ENCODE measurements at regions not wholly inside any gene's neighbourhood (a gene's known extent, or its start where the extent isn't known, plus 50 kb on each side); places are given as distances from the start of the nearest gene placed in this dataset.

DNA sequence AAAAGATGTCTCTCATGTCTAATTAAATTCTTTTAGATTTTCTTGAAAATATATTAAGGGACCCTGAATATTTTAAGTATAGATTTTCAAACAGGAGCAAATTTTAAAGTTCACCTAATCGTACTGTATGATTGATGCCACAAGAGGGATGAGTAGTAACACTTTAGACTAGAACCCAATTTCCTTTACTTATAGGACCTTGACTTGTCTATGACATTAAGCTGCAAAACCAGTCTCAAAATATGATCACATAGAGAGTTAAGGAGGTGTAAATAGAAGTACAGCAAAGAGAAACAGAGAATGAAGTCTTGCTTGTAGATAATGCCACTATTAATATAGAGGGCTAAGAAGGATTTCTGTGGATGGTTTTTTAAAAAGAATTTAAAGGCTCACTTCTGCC is 312.9 kb upstream of the PRR16 start:
- Histone ChIP-seq H3K9ac (no peak overlapping the region), H3K4me1 (ENCODE audit: control insufficient read depth in 1 of 2, insufficient read depth in 2 of 2, low read depth in 1 of 2, low read length in 1 of 2) (peaks cover 3 to 5% of the 10 kb centered on the region in 2 experiments; a peak in 3 of 4 replicates), H4K20me1 (ENCODE audit: insufficient read depth) (no peaks in the 10 kb centered on the region), H3K4me3 (ENCODE audit: low read depth in 2 of 2, low read length in 1 of 2) (no peak overlapping the region), H3K36me3 (replicated peaks in 1 of 2; ENCODE audit: control insufficient read depth in 1 of 2, insufficient read depth in 2 of 2, low read length in 1 of 2) (no peaks in the 10 kb centered on the region), H3K9me2 (no peaks in the 10 kb centered on the region), H3K27ac (ENCODE audit: low read depth in 2 of 2, low read length in 1 of 2) (peak overlapping the region; percentile 85 to 93; a peak in 3 of 4 replicates), H3K4me2 (no peak overlapping the region), H3K9me3 (no peaks in the 10 kb centered on the region), H3K27me3 (ENCODE audit: insufficient read depth) (no peaks in the 10 kb centered on the region), H3K79me2 (ENCODE audit: insufficient read depth) (no peaks in the 10 kb centered on the region), H3F3A (replicated peaks; ENCODE audit: insufficient read depth) (peaks cover 8% of the 10 kb centered on the region), H2AFZ (ENCODE audit: low read depth) (peak overlapping the region; percentile 76; the same call in 1 of the 2 replicates)
- TF ChIP-seq, protein P1, sequence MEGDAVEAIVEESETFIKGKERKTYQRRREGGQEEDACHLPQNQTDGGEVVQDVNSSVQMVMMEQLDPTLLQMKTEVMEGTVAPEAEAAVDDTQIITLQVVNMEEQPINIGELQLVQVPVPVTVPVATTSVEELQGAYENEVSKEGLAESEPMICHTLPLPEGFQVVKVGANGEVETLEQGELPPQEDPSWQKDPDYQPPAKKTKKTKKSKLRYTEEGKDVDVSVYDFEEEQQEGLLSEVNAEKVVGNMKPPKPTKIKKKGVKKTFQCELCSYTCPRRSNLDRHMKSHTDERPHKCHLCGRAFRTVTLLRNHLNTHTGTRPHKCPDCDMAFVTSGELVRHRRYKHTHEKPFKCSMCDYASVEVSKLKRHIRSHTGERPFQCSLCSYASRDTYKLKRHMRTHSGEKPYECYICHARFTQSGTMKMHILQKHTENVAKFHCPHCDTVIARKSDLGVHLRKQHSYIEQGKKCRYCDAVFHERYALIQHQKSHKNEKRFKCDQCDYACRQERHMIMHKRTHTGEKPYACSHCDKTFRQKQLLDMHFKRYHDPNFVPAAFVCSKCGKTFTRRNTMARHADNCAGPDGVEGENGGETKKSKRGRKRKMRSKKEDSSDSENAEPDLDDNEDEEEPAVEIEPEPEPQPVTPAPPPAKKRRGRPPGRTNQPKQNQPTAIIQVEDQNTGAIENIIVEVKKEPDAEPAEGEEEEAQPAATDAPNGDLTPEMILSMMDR (IDR thresholded peaks at IDR 0.05), result peak; percentile 22; the same call in 1 of the 2 replicates
- no peak for TF ChIP-seq EZH2phosphoT487 (IDR thresholded peaks at IDR 0.05; ENCODE audit: borderline replicate concordance, low read depth)
- ChIA-PET CTCF (interaction anchor here (0.6 kb wide), 1 partner anchor 1201 kb away, joined by 3 read pairs; no protein-coding TSS in a partner anchor), POLR2A (no interaction called here)
- 57% methylated on average over 1 of the region's 1 CpG for WGBS (ENCODE audit: low lambda C conversion rate)
- DNase-seq, result no peak

DNA sequence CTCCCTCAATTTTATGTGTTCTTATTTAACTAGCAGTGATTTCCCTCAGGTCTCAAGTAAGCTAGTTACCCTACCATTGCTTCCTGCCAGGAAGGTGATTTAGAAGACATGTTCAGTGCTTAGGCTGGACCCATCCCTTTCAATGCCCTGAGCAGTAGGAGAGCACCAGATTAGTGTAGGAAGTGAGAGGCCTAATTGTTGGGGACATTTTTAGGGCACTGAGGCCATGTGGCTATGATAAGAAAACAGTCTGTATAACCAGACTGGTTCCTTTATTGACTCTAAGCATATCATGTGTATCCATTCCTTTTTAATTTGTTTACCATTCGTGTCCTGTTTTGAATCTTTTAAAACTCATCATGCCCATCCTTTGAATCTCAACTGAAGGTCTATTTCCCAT is 312.3 kb upstream of the PRR16 start:
- 30% methylated on average over 1 of the region's 1 CpG for WGBS (ENCODE audit: low lambda C conversion rate)
- peak; percentile 40 for DNase-seq
- CTCF ChIA-PET, result interaction anchor here (0.6 kb wide), 1 partner anchor 1200 kb away, joined by 3 read pairs; no protein-coding TSS in a partner anchor
- TF ChIP-seq TAF1 (IDR thresholded peaks at IDR 0.05; ENCODE audit: borderline replicate concordance, low read depth, low read length) (no peak), POLR2AphosphoS5 (IDR thresholded peaks at IDR 0.05; ENCODE audit: low read depth, low read length) (peak; percentile 30; the same call in 1 of the 2 replicates), NFIC (IDR thresholded peaks at IDR 0.05; ENCODE audit: borderline replicate concordance) (no peak), NRF1 (IDR thresholded peaks at IDR 0.05; ENCODE audit: low read depth, low read length) (no peak), MEF2A (IDR thresholded peaks at IDR 0.05; ENCODE audit: borderline replicate concordance, low read depth) (no peak), YY1 (IDR thresholded peaks at IDR 0.05; ENCODE audit: low read depth) (no peak), RCOR1 (IDR thresholded peaks at IDR 0.05; ENCODE audit: low read length) (peak; percentile 47; the same call in 1 of the 2 replicates), CHD2 (IDR thresholded peaks at IDR 0.05; ENCODE audit: low read length, partially characterized antibody) (peak; percentile 59), GATA2 (CRISPR knock-in tag; IDR thresholded peaks at IDR 0.05) (peak; percentile 40; the same call in 1 of the 2 replicates), JUND (IDR thresholded peaks at IDR 0.05) (no peak), EP300 (IDR thresholded peaks at IDR 0.05; ENCODE audit: borderline replicate concordance in 1 of 2, low read depth in 1 of 2, low read length in 1 of 2) (peak in 1 of 2 experiments; percentile 99; a peak in 3 of 4 replicates)
- TF ChIP-seq, protein P2, sequence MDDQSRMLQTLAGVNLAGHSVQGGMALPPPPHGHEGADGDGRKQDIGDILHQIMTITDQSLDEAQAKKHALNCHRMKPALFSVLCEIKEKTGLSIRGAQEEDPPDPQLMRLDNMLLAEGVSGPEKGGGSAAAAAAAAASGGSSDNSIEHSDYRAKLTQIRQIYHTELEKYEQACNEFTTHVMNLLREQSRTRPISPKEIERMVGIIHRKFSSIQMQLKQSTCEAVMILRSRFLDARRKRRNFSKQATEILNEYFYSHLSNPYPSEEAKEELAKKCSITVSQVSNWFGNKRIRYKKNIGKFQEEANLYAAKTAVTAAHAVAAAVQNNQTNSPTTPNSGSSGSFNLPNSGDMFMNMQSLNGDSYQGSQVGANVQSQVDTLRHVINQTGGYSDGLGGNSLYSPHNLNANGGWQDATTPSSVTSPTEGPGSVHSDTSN (IDR thresholded peaks at IDR 0.05), result peak; percentile 37; the same call in 1 of the 2 replicates
- TF ChIP-seq, protein P1 (IDR thresholded peaks at IDR 0.05), result no peak
- TF ChIP-seq, protein P3, sequence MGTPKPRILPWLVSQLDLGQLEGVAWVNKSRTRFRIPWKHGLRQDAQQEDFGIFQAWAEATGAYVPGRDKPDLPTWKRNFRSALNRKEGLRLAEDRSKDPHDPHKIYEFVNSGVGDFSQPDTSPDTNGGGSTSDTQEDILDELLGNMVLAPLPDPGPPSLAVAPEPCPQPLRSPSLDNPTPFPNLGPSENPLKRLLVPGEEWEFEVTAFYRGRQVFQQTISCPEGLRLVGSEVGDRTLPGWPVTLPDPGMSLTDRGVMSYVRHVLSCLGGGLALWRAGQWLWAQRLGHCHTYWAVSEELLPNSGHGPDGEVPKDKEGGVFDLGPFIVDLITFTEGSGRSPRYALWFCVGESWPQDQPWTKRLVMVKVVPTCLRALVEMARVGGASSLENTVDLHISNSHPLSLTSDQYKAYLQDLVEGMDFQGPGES (IDR thresholded peaks at IDR 0.05; ENCODE audit: low read depth, low read length), result no peak
- TF ChIP-seq, protein P4, sequence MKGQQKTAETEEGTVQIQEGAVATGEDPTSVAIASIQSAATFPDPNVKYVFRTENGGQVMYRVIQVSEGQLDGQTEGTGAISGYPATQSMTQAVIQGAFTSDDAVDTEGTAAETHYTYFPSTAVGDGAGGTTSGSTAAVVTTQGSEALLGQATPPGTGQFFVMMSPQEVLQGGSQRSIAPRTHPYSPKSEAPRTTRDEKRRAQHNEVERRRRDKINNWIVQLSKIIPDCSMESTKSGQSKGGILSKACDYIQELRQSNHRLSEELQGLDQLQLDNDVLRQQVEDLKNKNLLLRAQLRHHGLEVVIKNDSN (IDR thresholded peaks at IDR 0.05; ENCODE audit: borderline replicate concordance, low read depth), result no peak
- TF ChIP-seq, protein P5, sequence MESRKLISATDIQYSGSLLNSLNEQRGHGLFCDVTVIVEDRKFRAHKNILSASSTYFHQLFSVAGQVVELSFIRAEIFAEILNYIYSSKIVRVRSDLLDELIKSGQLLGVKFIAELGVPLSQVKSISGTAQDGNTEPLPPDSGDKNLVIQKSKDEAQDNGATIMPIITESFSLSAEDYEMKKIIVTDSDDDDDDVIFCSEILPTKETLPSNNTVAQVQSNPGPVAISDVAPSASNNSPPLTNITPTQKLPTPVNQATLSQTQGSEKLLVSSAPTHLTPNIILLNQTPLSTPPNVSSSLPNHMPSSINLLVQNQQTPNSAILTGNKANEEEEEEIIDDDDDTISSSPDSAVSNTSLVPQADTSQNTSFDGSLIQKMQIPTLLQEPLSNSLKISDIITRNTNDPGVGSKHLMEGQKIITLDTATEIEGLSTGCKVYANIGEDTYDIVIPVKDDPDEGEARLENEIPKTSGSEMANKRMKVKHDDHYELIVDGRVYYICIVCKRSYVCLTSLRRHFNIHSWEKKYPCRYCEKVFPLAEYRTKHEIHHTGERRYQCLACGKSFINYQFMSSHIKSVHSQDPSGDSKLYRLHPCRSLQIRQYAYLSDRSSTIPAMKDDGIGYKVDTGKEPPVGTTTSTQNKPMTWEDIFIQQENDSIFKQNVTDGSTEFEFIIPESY (IDR thresholded peaks at IDR 0.05; ENCODE audit: borderline replicate concordance, low read depth), result no peak

More for the DNA sequence above, 312.3 kb upstream of the PRR16 start:
- H3K36me3 ChIP-seq (replicated peaks in 1 of 2; ENCODE audit: control insufficient read depth in 1 of 2, insufficient read depth in 2 of 2, low read length in 1 of 2), result no peaks in the 10 kb centered on the region
- H3K9me2 ChIP-seq, result no peaks in the 10 kb centered on the region
- peak overlapping the region; percentile 44; the same call in 1 of the 2 replicates for H3K9ac ChIP-seq
- H3F3A ChIP-seq (replicated peaks; ENCODE audit: insufficient read depth), result peaks cover 8% of the 10 kb centered on the region
- no peaks in the 10 kb centered on the region for H4K20me1 ChIP-seq (ENCODE audit: insufficient read depth)
- no peaks in the 10 kb centered on the region for H3K79me2 ChIP-seq (ENCODE audit: insufficient read depth)
- no peaks in the 10 kb centered on the region for H3K9me3 ChIP-seq
- peak overlapping the region; percentile 46 for H3K4me2 ChIP-seq
- H3K4me1 ChIP-seq (ENCODE audit: control insufficient read depth in 1 of 2, insufficient read depth in 2 of 2, low read depth in 1 of 2, low read length in 1 of 2), result peaks cover 3 to 5% of the 10 kb centered on the region in 2 experiments; a peak in 3 of 4 replicates
- POLR2A ChIA-PET, result no interaction called here
- H3K27me3 ChIP-seq (ENCODE audit: insufficient read depth), result no peaks in the 10 kb centered on the region
- peak overlapping the region; percentile 76 for H2AFZ ChIP-seq (ENCODE audit: low read depth)
- peak overlapping the region; percentile 85 to 93 for H3K27ac ChIP-seq (ENCODE audit: low read depth in 2 of 2, low read length in 1 of 2)
- no peak overlapping the region for H3K4me3 ChIP-seq (ENCODE audit: low read depth in 2 of 2, low read length in 1 of 2)
